AG08395 (cell line): ENCODE measurements at regions not wholly inside any gene's neighbourhood (a gene's known extent, or its start where the extent isn't known, plus 50 kb on each side); places are given as distances from the start of the nearest gene placed in this dataset.
"Not testable (repeated sequence)": the region's sequence is repeated elsewhere in the genome, so short reads cannot be mapped to it uniquely, and the experiment has no call there.

ENCODE experiments used
- DNase-seq: peaks from one replicate; pipeline ENCODE4 v3.0.0; 2012; ENCODE audit warnings: mixed read lengths, low spot score

DNA sequence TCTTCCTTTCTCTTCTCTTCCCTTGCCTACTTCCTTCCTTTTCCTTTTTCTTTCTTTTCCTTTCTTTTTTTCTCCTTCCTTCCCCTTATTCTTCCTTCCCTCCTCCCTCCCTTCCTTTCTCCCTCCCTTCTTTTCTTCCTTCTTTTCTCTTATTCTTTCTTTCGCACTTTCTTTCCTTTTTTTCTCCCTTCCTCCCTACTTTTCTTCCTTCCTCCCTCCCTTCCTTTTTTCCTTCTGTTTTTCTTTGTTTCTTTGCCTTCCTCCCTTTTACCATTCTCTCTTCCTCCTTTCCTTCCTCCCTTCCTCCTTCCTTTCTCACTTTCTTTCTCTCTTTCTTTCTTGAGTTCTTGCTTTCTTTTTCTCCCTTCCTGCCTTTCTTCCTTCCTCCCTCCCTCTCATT is 416.5 kb downstream of the ANKRD30B start:
- not testable (repeated sequence) for DNase-seq

DNA sequence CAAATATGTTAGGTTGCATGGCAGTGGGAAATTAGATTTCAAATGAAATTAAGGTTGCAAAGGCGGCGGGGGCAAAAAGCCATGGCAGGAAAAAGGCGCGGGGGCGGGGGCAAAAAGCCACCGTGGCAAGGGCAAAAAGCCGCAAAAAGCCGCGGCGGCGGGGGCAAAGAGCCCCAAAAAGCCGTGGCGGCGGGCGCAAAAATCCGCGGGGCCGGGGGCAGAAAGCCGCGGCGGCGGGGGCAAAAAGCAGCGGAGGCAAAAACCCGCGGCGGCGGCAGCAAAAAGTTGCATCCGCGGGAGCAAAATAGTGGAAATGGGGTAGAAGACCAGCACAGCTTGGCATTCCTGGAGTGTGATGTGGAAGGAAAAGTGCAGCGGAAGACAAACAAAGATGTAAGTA is 417.1 kb downstream of the ANKRD30B start:
- no peak for DNase-seq

DNA sequence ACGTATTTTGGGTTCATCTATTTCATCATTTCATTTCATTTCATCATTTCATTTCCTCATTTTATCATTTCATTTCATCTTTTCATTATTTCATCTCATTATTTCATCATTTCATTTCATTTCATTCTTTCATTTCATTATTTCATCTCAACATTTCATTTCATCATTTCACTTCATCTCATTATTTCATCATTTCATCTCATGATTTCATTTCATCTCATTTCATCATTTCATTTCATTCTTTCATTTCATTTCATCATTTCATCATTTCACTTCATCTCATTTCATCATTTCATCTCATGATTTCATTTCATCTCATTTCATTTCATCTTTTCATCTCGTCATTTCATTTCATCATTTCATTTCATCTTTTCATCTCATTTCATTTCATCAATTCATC is 445.1 kb downstream of the ANKRD30B start:
- not testable (repeated sequence) for DNase-seq

DNA sequence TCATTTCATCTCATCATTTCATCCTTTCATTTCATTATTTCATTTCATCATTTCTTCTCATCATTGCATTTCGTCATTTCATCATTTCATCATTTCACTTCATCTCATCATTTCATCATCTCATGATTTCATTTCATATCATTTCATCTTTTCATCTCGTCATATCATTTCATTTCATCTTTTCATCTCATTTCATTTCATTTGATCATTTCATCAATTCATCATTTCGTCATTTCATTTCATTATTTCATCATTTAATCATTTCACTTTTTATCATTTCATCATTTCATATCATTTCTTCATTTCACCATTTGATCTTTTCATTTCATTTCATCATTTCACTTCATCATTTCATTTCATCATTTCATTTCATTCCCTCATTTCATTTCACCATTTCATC is 445.8 kb downstream of the ANKRD30B start:
- not testable (repeated sequence) for DNase-seq

DNA sequence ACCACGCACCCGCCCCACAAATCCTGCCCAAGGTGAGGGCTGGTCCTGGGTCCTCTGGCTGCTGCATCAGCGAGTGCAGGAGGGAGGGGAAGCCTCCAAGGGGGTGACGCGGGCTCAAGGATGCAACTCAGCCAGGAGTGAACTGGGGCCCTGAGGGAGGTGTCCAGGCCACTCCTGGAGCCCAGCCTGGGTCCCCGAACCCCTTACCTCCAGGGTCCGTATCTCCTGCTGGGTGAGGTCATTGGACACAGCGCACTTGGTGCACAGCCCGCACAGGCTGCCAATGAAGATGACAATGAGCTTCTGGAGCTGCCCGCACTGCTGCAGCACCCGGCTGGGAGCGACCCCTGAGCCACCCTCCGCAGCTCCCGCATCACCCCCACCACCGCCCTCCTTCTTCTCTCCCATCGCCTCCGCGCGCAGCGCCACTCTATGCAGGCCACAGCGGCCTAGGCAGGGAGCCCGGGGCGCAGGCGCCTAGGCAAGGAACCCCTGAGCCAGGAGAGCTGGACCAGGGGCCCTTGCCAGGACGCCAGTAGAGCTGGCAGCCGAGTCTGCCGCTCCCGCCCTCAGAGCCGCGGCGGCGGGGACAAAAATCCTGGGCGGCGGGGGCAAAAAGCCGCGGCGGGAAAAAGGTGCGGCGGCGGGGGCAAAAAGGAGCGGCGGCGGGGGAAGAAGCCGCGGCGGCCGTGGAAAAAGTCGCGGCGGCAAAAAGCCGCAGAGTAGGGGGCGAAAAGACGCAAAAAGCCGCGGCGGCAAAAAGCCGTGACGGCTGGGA is 449.6 kb downstream of the ANKRD30B start:
- peak; percentile 0 for DNase-seq

DNA sequence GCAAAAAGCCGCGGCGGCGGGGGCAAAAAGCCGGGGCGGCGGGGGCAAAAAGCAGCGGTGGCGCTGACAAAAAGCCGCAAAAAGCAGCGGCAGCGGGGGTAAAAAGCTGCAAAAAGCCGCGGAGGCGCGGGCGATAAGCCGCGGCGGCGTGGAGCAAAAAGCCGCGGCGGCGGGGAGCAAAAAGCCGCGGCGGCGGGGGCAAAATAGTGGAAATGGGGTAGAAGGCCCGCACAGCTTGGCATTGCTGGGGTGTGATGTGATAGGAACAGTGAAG is 450.1 kb downstream of the ANKRD30B start:
- no peak for DNase-seq
